Fibroblast of skin of abdomen (primary cell): ENCODE measurements at regions not wholly inside any gene's neighbourhood (a gene's known extent, or its start where the extent isn't known, plus 50 kb on each side); places are given as distances from the start of the nearest gene placed in this dataset.
A peak's percentile ranks its signal among the peaks of the same experiment; 100 is the strongest.
"Not testable (repeated sequence)": the region's sequence is repeated elsewhere in the genome, so short reads cannot be mapped to it uniquely, and the experiment has no call there.

Experiments
- DNase-seq: peaks from one replicate; pipeline ENCODE4 v3.0.0-alpha.2; 2013

DNA sequence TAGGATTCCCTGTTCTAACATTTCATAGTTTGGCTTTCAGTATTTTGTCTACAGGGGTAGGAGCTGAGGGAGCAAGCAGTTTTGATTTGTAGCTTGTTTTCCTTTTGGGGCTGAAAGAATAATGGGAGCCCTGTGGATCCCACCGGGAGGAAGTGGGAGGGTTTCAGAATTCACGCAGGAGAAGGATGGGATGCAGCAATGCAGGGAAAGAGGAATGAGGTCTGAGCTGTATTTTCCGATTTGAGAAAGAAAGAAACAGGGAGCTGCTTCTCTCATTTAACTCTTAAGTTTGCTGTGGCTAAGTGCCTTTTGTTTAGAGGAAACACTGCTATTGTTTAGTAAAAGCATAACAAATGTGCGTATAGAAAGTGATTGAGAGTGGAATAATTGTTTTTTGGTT is 141.0 kb downstream of the ADCYAP1 start:
- no peak for DNase-seq

DNA sequence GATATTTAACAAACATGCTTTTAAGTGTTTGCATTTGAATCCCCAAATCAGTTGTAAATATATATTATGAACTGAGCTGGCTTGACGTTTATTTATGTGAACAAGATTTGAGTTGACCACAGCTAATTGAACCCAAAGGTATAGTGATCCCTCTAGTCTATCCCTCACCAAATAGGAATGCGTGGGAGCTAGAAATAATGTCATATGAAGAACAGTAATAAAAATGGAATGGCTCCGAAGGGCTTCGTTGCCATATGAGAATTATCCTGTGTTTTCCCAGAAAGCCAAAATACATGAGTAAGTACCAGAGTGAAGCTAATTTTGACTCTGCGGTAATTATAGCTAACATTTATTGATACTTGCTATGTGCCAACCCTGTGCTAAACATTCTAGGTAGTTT is 142.7 kb downstream of the ADCYAP1 start:
- peak; percentile 77 for DNase-seq

DNA sequence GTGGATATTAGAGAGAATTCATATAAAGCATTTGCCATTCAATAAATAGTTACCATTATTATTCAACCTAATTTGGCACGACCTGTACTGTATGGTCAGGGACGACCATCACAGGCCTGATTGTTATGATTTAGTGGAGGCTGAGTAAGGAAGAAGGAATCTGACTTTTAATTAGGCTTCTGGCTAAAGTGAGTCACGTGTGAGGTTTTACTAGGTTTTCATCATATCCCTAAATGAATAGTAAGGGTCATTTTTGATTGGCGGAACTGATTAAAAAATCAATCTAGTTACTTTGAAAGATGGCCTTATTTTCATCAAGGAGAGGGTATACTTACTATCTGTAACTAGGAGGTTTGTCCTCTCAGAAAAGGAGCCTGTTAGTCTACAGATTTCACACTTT is 143.4 kb downstream of the ADCYAP1 start:
- DNase-seq: peak; percentile 52

DNA sequence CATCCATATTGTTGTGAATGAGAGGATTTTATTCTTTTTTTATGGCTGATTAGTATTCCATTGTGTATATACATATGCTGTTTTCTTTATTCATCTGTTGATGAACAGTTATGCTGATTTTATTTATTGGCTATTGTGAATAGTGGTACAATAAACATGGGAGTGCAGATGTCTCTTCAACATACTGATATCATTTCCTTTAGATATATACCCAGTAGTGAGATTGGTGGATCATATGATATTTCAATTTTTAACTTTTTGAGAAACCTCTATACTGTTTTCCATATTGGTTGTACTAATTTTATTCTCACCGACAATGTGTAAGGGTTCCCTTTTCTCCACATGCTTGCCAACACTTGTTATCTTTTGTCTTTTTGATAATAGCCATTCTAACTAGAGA is 144.5 kb downstream of the ADCYAP1 start:
- DNase-seq: no peak

DNA sequence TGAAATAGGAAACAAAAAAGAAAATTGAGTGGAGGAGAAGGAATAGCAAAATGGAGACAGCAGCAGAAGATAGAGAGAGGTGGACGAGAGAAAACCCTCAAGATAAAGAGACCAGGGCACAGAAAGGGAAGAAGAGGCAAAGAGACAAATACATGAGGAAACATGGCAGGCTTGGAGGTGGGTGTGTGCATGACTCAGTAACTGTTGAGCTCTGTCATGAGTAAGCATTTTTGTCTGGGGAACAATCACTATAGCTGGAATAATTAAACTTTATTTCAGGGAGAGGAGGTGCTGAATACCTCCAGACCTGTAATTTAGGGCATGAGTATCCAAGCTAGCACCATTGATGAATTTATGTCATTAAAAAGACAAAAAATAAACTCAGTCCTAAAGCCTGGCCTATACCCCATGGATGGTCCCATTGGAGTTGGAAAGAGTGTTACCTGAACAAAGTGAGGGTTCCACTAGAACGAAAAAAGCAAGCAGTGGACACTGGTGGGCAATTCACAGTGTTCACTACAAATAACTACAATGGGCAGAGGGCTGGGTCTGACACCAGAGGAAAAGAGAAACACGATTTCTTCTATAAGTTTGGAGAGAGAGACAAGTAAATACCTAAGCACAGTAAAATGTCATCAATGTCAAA is 145.5 kb downstream of the ADCYAP1 start:
- DNase-seq: no peak

DNA sequence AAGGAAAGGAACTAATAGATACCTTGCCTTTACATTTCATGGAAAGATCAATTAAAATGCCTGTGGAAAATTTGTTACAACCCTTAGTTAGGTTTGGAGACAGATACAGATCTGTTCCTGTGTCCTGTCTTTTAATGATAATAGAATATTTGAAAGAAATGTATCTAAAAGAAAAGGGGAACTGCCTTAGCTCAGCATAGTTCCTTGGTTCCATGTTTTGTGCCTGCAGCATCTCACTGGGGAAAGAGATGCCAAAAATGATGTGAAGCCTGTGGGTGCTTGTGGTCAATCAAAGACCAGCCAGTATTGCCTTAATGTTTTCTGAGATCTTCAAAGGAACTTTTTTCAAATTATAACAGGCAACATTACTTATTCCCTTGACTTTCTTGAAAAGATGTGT is 147.6 kb downstream of the ADCYAP1 start:
- DNase-seq: no peak

DNA sequence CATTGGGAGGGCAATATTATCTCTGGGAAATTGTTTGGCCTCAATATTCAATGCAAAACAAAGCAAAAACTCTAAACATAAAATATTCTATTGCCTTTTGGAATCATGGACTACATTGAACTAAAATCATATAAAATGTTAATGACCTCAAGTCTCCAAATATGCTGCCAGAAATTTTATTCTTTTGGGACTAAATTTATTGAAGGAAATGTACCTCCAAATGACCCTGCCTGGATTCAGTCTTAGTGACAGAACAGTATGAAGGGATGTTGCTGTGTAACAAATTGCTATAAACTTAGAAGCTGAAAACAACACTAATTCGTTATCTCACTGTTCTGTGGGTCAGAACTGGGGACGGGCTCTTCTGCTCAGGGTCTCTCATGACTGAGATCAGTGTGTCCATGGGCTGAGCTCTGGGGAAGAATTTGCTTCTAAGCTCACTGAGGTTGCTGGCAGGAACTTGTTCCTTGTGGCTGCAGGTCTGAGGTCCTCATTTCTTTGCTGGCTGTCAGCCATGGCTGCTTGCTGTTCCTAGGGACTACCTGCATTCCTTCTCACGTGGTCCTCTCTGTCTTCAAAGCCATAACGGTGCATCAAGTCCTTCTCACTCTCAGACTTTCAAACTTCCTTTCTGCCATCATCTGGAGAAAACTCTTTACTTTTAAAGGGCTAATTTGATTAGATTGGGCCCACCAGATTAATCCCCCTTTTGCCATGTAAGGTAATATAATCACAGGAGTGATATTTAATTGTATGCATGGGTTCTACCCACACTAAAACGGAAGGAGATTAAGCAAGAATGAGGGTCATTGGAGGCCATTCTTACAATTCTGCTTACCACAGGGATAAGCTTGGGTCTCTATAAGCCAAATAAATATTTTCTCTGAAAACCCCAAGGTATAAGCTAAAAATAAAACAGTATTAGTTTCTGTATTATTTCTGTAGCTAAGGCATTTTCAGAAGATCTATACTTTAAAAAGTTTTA is 149.0 kb downstream of the ADCYAP1 start:
- no peak for DNase-seq

DNA sequence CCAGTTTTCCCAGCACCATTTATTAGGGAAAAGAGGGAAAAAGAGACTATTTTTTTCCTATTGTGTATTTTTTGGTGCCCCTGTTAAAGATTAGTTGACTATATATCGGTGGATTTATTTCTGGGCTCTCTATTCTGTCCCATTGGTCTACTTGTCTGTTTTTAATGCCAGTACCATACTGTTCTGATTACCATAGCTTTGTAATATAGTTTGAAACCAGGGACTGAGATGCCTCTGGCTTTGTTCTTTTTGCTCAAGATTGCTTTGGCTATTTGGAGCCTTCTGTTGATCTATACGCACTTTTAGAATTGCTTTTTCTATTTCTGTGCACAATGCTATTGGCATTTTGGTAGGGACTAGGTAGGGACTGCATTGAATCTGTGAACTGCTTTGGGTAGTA is 151.7 kb downstream of the ADCYAP1 start:
- no peak for DNase-seq

DNA sequence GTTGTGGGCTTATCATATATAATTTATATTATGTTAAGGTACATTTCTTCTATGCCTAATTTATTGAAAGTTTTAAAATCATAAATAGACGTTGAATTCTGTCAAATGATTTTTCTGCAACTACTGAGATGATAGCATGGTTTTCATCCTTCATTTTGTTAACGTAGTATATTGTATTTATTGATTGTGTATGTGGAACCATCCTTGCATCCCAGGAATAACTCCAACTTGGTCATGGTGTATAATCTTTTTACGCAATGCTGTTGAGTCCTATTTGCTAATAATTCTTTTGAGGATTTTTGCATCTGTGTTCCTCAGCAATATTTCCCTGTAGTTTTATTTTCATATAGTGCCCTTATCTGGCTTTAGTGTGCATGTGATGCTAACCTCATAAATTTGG is 152.7 kb downstream of the ADCYAP1 start:
- DNase-seq: no peak

DNA sequence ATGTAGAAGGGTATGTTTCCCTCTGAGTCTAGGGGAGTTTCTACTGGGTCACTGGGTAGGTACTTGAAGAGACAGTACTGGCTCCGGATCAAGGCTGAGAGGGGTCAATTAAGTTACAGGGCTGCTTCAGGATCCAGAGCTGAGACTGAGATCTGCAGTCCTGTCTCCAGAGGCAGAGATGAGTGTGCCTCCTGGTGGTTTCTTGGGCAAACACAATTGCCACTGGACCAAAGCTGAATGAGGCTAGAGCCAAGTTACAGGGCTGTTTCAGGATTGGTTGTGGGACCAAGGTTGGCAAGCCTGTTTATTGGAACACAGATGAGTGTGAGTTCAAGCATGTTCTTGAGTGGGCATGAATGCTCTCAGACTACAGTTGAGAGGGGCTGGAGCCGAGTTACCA is 157.9 kb downstream of the ADCYAP1 start:
- no peak for DNase-seq

DNA sequence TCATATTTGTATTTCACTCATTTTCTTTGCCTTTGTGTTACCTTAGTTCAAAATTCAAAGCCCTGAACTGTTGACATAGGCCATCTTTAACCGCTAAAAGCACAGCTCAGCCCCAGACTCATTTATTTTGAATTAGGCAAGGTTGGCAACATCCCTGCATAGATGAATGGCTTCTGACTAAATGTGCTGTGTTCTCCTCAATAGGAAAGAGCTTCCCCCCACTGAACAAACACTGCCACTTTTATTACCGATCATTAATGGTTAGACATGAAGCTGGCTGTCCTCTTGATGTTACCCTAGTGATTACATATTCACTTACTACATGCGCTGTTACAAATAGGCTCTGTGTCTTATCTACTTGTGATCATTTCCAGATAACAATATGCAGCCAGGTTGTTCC is 170.7 kb downstream of the ADCYAP1 start:
- DNase-seq: no peak

DNA sequence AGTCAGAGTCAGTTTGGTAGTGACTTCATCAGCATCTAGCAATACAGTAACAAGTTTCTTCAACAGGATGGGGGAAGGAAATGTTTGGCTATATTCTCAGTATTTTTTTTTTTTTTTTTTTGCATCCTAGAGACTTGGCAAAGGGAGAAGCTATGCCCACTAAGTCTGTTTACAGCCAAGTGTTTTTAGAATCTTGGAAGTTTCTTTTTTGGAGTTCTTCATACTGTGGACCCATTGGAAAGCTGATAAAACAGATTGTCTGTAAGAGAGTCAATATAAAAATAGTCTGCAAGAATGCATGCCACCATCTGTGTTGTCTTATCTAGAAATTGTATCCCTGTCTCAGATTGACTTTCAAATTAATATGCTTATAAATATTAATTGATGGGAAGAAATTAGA is 171.2 kb downstream of the ADCYAP1 start:
- DNase-seq: no peak

DNA sequence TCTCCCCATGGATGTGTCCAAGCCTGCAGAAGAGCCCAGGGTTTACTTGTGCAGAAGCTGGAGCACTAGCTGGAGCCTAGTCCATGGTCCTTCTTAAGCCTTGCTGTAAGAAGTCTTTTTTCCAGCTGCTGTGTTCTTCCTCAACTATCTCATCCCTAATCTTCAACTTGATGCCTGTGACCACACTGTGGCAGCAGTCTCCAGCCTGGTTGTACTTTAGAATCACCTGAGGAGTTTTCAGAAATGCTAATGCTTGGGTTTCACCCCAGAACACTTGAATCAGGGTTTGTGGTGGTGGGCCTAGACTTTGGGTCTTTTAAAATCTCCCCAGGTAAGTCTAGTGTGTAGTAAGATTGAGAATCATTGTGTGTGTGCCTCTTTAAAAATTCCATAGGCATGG is 173.6 kb downstream of the ADCYAP1 start:
- DNase-seq: no peak

DNA sequence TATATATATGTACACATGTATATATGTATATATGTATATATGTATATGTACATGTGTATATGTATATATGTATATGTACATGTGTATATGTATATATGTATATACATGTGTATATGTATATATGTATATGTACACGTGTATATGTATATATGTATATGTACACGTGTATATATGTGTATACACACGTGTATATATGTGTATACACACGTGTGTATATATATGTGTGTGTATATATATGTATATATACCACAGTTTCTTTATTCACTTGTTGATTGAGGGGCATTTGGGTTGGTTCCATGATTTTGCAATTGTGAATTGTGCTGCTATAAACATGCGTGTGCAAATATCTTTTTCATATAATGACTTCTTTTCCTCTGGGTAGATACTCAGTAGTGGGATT is 179.0 kb downstream of the ADCYAP1 start:
- DNase-seq: not testable (repeated sequence)

DNA sequence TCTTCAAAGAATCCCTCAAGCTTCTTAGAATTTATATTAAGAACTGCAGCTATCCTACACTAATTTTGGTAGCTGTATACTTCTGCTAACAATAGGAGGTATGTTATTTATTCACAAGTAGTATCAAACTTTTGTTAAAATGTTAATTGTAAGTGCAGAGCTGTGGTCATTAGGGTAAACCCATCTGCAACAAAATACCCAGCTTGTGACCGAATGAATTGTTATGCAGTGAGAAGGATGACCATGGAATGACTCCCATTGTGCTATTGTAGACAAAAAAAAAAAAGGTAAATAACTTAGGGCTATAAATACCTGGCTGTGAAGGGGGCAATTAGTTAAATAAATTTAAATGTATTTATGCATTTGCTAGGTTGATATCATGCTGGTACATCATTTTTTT is 186.1 kb downstream of the ADCYAP1 start:
- DNase-seq: no peak

DNA sequence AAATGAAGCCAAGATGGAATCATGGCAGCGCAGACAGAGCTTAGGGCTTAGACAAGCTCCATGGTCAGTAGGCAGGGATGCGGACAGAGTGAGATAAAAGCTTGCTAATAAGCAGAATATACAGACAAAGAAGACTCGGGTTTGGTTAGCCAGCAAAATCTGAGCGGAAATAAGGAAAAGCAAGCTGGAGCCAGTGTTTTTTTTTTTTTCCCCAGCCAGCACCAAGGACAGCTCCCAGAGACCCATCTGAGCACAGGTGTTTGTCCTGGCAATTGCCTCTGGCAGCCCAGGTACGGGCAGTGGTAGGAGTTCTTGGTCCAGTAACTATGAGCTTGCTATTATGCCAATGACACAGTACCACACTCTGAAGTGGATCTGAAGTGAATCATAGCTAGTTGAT is 187.6 kb downstream of the ADCYAP1 start:
- no peak for DNase-seq

DNA sequence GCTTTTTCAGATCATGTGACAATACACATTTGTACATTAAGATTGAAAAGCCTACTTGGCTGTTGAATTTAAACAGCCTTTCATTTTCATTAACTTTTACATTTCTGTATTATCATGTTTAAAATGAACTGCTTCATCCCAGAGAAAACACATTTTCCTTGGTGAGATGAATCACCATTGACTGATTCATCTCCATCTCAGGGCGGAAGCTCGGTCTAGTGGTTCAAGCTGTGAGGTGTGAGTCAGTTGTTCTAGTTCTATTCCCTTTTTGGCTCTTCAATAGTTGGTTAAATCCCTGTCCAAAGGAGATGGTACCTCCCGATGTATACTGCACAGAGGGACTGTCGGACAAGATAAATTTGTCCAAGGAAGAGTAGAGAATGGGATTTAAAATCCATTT is 189.7 kb downstream of the ADCYAP1 start:
- peak; percentile 53 for DNase-seq

DNA sequence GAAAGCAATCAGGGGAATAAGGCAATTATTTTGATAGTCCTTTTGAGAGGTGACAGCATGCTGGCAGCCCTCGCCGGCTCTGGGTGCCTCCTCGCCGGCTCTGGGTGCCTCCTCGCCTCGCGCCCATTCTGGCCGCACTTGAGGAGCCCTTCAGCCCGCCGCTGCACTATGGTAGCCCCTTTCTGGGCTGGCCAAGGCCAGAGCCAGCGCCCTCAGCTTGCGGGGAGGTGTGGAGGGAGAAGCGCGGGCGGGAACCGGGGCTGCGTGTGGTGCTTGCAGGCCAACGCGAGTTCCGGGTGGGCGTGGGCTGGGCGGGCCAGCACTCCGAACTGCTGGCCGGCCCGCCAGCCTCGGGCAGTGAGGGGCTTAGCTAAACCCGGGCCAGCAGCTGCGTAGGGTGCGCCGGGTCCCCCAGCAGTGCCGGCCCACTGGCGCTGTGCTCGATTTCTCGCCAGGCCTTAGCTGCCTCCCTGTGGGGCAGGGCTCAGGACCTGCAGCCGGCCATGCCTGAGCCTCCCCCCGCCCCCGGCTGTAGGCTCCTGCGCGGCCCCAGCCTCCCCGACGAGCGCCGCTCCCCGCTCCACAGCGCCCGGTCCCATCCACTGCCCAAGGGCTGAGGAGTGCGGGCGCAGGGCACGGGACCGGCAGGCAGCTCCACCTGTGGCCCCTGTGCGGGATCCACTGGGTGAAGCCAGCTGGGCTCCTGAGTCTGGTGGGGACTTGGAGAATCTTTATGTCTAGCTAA is 193.5 kb downstream of the ADCYAP1 start:
- not testable (repeated sequence) for DNase-seq

DNA sequence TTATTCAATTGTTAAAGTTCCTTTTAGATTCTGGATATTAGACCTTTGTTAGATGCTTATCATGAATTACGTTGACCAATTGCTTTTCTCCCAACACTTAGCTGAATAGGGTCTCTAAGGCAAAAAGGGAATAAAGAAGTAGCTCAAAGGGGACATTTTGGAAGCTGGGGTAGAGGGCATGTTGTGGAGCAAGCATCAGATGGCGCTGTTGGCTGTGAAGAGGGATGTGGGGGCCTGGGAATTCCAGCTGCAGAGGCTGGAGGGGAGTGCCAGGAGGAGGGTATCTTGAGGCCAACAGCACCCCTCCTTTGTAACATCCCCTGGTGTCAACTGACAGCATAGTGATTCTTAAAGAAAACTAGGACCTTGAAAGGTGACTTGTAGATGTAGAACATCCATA is 198.2 kb downstream of the ADCYAP1 start:
- no peak for DNase-seq

DNA sequence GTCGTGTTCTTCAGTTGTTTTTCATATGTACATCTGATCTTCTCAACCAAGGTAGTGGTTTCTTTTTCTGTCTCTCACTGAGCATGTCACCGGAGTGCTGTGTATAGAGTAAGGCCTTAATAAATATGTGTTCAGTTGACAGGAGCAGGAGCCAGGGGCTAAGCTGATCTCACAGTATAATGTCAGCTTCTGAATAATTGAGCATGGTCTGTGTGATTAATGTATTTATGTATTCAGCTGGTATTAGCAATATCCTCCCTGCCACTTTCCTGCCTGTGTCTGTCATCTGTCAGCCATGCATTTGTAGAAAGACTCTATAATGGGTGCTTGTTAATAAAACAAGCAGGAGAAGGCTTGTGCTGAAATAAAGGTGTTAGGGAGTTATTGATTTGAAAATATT is 198.9 kb downstream of the ADCYAP1 start:
- no peak for DNase-seq

DNA sequence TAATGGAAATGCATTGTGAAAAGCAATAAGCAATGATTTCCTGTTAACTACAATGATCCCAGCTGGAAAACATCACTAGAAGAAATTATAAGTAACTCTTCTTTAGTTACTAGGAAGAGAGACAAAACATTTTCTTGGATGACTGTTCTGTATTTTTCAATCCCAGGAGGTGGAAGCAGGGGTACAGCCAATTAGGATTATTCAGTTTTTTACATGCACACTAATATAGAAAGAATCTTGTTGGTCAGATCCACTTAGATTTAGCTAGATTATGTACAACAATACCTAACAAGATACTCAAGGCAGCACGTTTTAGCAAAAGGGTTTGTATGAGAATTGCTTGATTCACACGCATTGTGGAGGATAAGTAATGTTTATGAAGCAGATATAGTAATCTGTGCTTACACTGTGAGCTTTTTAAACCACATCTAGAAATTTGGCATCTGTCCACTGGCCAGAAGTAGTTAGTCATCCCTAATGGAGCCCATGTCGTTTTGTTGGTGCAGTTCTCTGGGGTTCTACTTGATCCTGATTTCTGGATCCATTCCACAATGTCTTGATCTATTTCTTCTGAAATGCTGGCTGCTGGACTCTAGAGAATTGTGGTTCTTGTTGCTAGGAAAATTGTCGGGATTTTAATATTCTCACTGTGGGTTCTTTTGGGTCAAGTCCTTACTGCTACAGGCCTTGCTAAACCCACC is 199.7 kb downstream of the ADCYAP1 start:
- peak; percentile 61 for DNase-seq

DNA sequence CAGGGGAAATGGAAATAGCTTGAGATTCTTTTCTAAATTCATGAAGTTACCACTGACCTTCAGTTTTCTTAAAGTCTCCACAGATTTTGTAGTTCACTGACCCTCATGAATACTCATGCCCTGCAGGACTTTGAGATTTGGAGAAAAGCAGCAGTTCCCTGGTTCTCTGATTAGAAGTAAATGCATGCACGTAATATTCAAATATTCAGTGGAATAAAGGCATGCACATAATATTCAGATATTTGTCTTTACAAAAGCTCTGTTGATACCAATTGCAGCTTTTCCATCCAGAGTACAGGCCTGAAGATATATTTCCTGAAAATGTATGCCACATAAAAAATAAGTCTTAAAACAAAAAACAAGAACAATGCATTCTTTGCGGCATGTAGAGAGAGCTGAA is 219.8 kb downstream of the ADCYAP1 start:
- no peak for DNase-seq

DNA sequence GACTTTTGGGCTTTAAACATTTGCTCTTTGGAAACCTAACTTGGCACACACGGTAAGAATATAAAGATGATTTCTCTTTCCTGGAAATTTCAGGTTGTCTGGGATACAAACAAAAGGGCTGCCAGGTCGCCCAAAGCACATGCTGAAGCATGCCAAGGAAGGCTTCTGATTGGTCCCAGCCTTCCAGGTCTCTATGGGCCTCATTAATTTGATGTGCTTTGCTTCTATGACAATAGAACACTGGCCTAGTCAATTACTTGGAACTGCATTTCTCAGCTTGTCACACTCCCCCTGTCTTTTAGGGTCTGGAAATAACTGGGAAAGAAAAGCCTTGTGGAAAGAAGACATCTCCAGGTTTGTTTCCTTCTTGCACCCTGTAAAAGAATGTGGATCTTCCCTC is 228.9 kb downstream of the ADCYAP1 start:
- DNase-seq: no peak
